ENCODE measurements at regions not wholly inside any gene's neighbourhood (a gene's known extent, or its start where the extent isn't known, plus 50 kb on each side); places are given as distances from the start of the nearest gene placed in this dataset.

DNA sequence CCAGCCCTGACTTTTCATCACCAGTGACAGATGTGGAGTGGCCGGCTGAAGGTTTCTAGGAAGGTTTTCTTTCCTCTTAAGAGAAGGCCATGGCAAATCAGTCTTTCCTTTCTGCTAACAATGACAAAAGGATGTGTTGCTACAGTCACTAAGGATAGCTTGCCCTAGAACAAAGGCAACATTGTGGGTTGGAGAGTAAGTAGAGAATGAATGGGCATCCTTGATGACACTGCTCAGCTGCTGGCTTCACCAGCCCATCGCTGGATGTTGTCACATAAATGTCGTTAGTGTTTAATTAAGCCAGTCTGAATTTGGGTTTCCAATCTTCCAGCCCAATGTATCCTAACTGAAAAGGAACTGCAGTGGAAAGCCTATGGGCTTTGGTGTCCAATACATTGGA, 168.4 kb downstream of the ZIC5 start:
- no peak overlapping the region for H3K27ac Mint-ChIP-seq
- no peak overlapping the region for H3K4me3 Mint-ChIP-seq
- H3K4me1 Mint-ChIP-seq: no peaks in the 10 kb centered on the region
- peaks cover 12% of the 10 kb centered on the region for H3K36me3 Mint-ChIP-seq
- H3K27me3 Mint-ChIP-seq: no peaks in the 10 kb centered on the region
- no peak for ATAC-seq
- no peaks in the 10 kb centered on the region for H3K9me3 Mint-ChIP-seq

GRCh38 chr13:99802416-99802815, 169.2 kb downstream of the ZIC5 start:
- Mint-ChIP-seq H3K27ac (no peak overlapping the region), H3K36me3 (peaks cover 12% of the 10 kb centered on the region), H3K27me3 (no peaks in the 10 kb centered on the region), H3K4me1 (no peaks in the 10 kb centered on the region), H3K4me3 (no peak overlapping the region), H3K9me3 (no peaks in the 10 kb centered on the region)
- no peak for ATAC-seq

DNA sequence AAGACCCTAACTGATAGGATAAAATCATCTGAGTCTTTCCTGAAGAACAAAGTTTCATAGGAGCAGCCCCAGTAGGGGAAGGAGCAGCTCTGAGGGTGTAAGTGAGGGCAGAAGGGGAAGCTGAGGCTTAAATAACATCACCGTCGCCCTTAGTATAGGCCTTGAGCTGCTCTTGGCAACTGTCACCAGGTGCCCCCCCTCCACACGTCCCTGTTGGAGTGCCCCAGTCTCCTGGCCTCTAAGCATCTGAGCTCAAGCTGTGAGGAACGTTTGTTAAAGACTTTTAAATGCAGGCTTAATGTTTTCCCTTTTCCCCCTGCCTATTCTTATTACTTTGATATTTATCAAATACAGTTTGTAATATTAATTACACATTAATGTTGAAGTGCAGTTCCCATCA, 170.6 kb downstream of the ZIC5 start:
- H3K4me1 Mint-ChIP-seq: no peaks in the 10 kb centered on the region
- no peaks in the 10 kb centered on the region for H3K27me3 Mint-ChIP-seq
- no peaks in the 10 kb centered on the region for H3K9me3 Mint-ChIP-seq
- H3K27ac Mint-ChIP-seq: no peak overlapping the region
- no peak for ATAC-seq
- H3K36me3 Mint-ChIP-seq: peaks cover 12% of the 10 kb centered on the region
- no peak overlapping the region for H3K4me3 Mint-ChIP-seq

DNA sequence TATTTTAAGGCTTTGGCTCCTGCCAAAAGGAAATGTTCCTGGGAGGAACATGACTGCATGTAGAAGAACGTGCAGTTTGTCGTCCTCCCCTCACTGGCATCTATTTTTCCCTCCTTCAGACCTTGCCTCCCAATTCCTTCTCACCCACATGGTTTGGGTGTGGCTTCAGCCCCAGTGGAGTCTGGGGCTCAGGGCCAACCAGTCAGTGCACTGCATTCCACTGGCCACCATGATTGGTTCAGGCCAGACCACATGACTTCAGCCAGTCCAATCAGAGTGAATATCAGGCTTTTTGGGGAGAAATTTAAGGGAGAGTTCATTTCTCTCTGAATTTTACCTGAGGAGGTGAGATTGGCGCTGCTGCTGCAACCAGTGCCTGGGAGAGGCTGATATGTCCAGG, 171.6 kb downstream of the ZIC5 start:
- Mint-ChIP-seq H3K27ac (no peak overlapping the region), H3K9me3 (no peaks in the 10 kb centered on the region), H3K27me3 (no peaks in the 10 kb centered on the region), H3K4me3 (no peak overlapping the region), H3K36me3 (peaks cover 7% of the 10 kb centered on the region), H3K4me1 (no peaks in the 10 kb centered on the region)
- no peak for ATAC-seq

- H3K9me3 Mint-ChIP-seq: no peaks in the 10 kb centered on the region
Measured at GRCh38 chr13:99798756-99799155, 172.8 kb downstream of the ZIC5 start.

GRCh38 chr13:99797691-99798090, 173.9 kb downstream of the ZIC5 start:
- no peak for ATAC-seq
- Mint-ChIP-seq H3K9me3 (no peaks in the 10 kb centered on the region), H3K4me3 (no peak overlapping the region), H3K27me3 (no peaks in the 10 kb centered on the region), H3K4me1 (no peaks in the 10 kb centered on the region), H3K36me3 (peaks cover 6% of the 10 kb centered on the region), H3K27ac (no peak overlapping the region)

More at GRCh38 chr13:99798756-99799155, 172.8 kb downstream of the ZIC5 start:
- Mint-ChIP-seq H3K27ac (no peak overlapping the region), H3K4me3 (no peak overlapping the region), H3K27me3 (no peaks in the 10 kb centered on the region), H3K4me1 (no peaks in the 10 kb centered on the region), H3K36me3 (peaks cover 6% of the 10 kb centered on the region)
- no peak for ATAC-seq

DNA sequence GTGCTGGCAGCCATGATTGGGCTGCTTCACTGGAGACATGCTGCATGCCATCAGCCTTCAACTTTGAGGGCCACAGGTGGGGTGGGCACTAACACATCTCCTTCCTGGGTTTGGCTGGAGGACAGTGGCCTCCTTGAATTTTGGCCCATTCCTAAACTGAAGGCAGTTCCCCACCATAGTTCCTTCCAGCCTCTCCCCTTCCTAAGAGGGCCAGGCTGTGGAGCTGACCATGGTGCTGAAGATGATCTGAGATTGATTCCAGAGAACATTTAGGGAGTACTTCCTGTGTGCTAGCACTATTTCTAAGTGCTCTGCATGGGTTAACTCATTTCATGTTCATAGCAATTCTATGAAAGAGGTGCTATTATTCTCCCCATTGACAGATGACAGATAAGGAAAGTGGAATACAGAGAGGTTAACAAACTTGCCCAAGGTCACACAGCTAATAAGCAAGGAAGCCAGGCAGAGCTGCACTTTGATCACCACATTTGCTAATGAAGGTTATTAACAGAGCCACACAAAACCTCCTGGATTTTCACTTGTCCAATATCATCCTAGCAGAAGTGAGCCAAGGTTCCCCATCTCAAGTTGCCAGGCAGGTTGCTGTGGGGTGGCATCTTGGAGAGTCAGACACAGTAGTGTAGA, 175.3 kb downstream of the ZIC5 start:
- no peaks in the 10 kb centered on the region for H3K4me1 Mint-ChIP-seq
- H3K27me3 Mint-ChIP-seq: no peaks in the 10 kb centered on the region
- no peak for ATAC-seq
- H3K27ac Mint-ChIP-seq: no peak overlapping the region
- H3K4me3 Mint-ChIP-seq: no peak overlapping the region
- H3K36me3 Mint-ChIP-seq: peaks cover 11% of the 10 kb centered on the region
- no peaks in the 10 kb centered on the region for H3K9me3 Mint-ChIP-seq

DNA sequence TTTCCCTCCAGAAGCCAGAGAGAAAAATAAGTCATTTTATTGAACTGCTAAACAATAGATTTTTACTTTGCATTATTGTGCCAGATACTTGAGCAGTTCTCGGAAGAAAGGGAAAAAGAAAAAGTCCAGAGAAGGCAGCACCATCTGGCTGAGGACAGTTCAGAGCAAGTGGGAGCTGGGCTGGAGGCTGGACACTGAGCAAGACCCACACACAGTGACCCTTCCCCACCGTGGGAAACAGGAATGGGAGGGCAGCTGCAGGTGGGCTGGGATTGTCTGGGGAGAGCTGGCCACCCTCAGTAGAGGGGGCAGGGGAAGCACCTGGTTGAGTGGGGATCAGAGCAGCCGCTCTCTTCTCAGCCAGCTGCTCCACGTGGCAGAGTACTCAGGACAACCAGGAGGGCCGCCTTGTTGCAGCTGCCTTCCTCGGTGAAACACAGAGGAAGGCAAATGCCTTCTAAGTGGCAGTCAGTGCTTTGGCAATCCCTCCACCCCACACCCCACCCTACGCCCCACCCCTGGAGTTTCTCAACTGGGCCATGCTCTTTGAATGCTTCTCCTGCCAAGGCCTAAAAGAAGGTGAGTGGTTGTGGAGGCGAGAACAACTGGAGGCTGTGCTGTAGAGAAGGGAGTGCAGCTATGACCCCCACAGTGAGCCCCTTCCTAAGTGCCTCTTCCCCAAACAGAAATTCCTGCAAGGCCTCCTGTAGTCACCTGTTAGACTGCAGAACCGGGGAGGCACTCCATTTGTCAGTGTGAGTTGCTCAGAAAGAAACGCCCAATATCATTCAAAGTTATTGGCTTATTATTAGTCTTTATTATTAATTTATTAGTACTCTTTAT, 179.3 kb downstream of the ZIC5 start:
- Mint-ChIP-seq H3K27me3 (no peaks in the 10 kb centered on the region), H3K36me3 (peaks cover 32% of the 10 kb centered on the region), H3K27ac (no peak overlapping the region), H3K4me3 (no peak overlapping the region), H3K4me1 (no peaks in the 10 kb centered on the region), H3K9me3 (no peaks in the 10 kb centered on the region)
- ATAC-seq: no peak

- no peaks in the 10 kb centered on the region for H3K4me1 Mint-ChIP-seq
- H3K4me3 Mint-ChIP-seq: no peak overlapping the region
- no peak for ATAC-seq
- no peaks in the 10 kb centered on the region for H3K27me3 Mint-ChIP-seq
- no peak overlapping the region for H3K27ac Mint-ChIP-seq
- H3K9me3 Mint-ChIP-seq: peaks cover 5% of the 10 kb centered on the region
- H3K36me3 Mint-ChIP-seq: peaks cover 55% of the 10 kb centered on the region
Measured at GRCh38 chr13:99782669-99783068, 188.9 kb downstream of the ZIC5 start.

GRCh38 chr13:99778500-99778899, 193.1 kb downstream of the ZIC5 start:
- H3K4me3 Mint-ChIP-seq: no peak overlapping the region
- peaks cover 49% of the 10 kb centered on the region for H3K36me3 Mint-ChIP-seq
- H3K4me1 Mint-ChIP-seq: no peaks in the 10 kb centered on the region
- peaks cover 5% of the 10 kb centered on the region for H3K9me3 Mint-ChIP-seq
- ATAC-seq: no peak
- no peak overlapping the region for H3K27ac Mint-ChIP-seq
- no peaks in the 10 kb centered on the region for H3K27me3 Mint-ChIP-seq

- Mint-ChIP-seq H3K4me1 (no peaks in the 10 kb centered on the region), H3K9me3 (peaks cover 4% of the 10 kb centered on the region), H3K27me3 (no peaks in the 10 kb centered on the region), H3K36me3 (peaks cover 51% of the 10 kb centered on the region), H3K27ac (no peak overlapping the region), H3K4me3 (no peak overlapping the region)
- ATAC-seq: no peak
Measured at GRCh38 chr13:99777873-99778272, 193.7 kb downstream of the ZIC5 start.

GRCh38 chr13:99774644-99775043, 196.9 kb downstream of the ZIC5 start:
- peaks cover 32% of the 10 kb centered on the region for H3K36me3 Mint-ChIP-seq
- no peaks in the 10 kb centered on the region for H3K4me1 Mint-ChIP-seq
- no peaks in the 10 kb centered on the region for H3K27me3 Mint-ChIP-seq
- no peak for ATAC-seq
- no peak overlapping the region for H3K4me3 Mint-ChIP-seq
- no peaks in the 10 kb centered on the region for H3K9me3 Mint-ChIP-seq
- no peak overlapping the region for H3K27ac Mint-ChIP-seq

- Mint-ChIP-seq H3K36me3 (peaks cover 52% of the 10 kb centered on the region), H3K27me3 (no peaks in the 10 kb centered on the region), H3K4me3 (no peak overlapping the region), H3K4me1 (no peaks in the 10 kb centered on the region), H3K9me3 (peaks cover 22% of the 10 kb centered on the region), H3K27ac (no peak overlapping the region)
- ATAC-seq: no peak
Measured at GRCh38 chr13:99768986-99769385, 202.6 kb downstream of the ZIC5 start.

GRCh38 chr13:99766641-99767045, 204.9 kb downstream of the ZIC5 start:
- Mint-ChIP-seq H3K27ac (no peak overlapping the region), H3K4me1 (peaks cover 6% of the 10 kb centered on the region), H3K36me3 (peaks cover 50% of the 10 kb centered on the region), H3K4me3 (no peak overlapping the region), H3K9me3 (peaks cover 22% of the 10 kb centered on the region), H3K27me3 (no peaks in the 10 kb centered on the region)
- ATAC-seq: no peak

DNA sequence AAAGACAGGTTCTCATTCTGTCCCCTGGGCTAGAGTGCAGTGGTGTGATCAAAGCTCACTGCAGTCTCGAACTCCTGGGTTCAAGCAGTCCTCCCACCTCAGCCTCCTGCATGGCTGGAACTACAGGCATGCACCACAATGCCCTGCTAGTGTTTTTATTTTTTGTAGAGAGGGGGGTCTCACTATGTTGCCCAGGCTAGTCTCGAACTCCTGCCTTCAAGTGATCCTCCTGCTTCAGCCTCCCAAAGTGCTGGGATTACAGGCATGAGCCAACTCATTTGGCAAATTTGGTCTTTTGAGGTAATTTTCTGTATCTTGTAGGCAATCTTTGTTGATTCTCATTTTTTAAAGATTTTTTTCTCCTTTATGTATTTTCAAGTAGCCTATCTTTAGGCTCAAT, 205.7 kb downstream of the ZIC5 start:
- H3K36me3 Mint-ChIP-seq: peaks cover 58% of the 10 kb centered on the region
- peaks cover 6% of the 10 kb centered on the region for H3K4me1 Mint-ChIP-seq
- no peak for ATAC-seq
- no peak overlapping the region for H3K4me3 Mint-ChIP-seq
- H3K27me3 Mint-ChIP-seq: no peaks in the 10 kb centered on the region
- no peak overlapping the region for H3K27ac Mint-ChIP-seq
- peaks cover 26% of the 10 kb centered on the region for H3K9me3 Mint-ChIP-seq

DNA sequence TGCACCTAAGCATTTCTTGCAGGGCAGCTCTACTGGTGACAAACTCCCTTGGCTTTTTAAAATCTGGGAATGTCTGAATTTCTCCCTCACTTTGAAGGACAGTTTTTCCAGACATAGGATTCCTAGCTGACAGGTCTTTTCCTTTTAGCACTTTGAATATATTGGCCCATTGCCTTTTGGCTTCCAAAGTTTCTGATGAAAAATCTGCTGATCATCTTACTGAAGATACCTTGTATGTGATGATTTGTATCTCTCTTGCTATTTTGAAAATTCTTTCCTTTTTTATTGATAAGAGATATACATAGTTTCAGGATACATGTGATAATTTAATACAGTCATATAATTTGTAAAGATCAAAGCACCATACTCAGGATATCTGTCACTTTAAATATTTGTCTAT, 211.1 kb downstream of the ZIC5 start:
- H3K4me3 Mint-ChIP-seq: no peak overlapping the region
- peaks cover 20% of the 10 kb centered on the region for H3K9me3 Mint-ChIP-seq
- ATAC-seq: no peak
- peaks cover 17% of the 10 kb centered on the region for H3K4me1 Mint-ChIP-seq
- H3K36me3 Mint-ChIP-seq: peaks cover 50% of the 10 kb centered on the region
- H3K27me3 Mint-ChIP-seq: no peaks in the 10 kb centered on the region
- H3K27ac Mint-ChIP-seq: no peak overlapping the region

Data from stimulated activated memory B cell treated with anti-CD40 and anti-IgM and Interleukin-4, amounts not matched to agents 10 μg/mL and 1 μg/mL and 100 μg/mL, for 72 hours (primary cell).